Body of pancreas (tissue), 4 donors: ENCODE measurements at regions not wholly inside any gene's neighbourhood (a gene's known extent, or its start where the extent isn't known, plus 50 kb on each side); places are given as distances from the start of the nearest gene placed in this dataset.

Experiments
- ATAC-seq: fragments of 150-250 bp; one replicate; pipeline ENCODE4 v1.9.1; 2016
- DNase-seq, 4 donors: peaks; one replicate each; pipeline ENCODE4 v3.0.0-alpha.2; 2019
- H3K27ac ChIP-seq, 4 donors: fragments of 200-600 bp; sonication (generic); 1 replicate in 3 of 4; 2 replicates in 1 of 4; pipeline versions ENCODE4 v1.5.1 to v1.6.1; 2016 to 2019; ENCODE audit warnings: mild to moderate bottlenecking in 1 of 4, mixed read lengths in 1 of 4, moderate library complexity in 1 of 4
- H3K27me3 ChIP-seq, 2 donors: fragments of 200-600 bp; sonication (generic); one replicate each; pipeline ENCODE4 v1.6.0; 2016; ENCODE audit warnings: mild to moderate bottlenecking in 1 of 2
- H3K36me3 ChIP-seq, 2 donors: fragments of 200-600 bp; sonication (generic); replicated peaks in 1 of 2; 2 replicates each; pipeline ENCODE4 v1.5.1; 2016; ENCODE audit warnings: low read depth in 2 of 2; ENCODE audit not compliant: insufficient read depth in 1 of 2
- H3K4me1 ChIP-seq: fragments of 200-600 bp; sonication (generic); one replicate; pipeline ENCODE4 v1.6.0; 2016
- H3K4me3 ChIP-seq, 2 donors: fragments of 200-600 bp; sonication (generic); 1 replicate in 1 of 2; 2 replicates in 1 of 2; pipeline ENCODE4 v1.5.1; 2016 to 2019
- H3K9me3 ChIP-seq, 3 donors: fragments of 200-600 bp; sonication (generic); 1 replicate in 2 of 3; 2 replicates in 1 of 3; pipeline ENCODE4 v1.5.1; 2016
- POLR2A ChIP-seq, 3 donors: fragments of 450-650 bp; IDR thresholded peaks; one replicate each; pipeline ENCODE4 v1.6.1; 2016; ENCODE audit warnings: antibody characterized with exemption in 3 of 3, mild to moderate bottlenecking in 2 of 3
- WGBS, 2 donors: methylation state at CpG; one replicate each; pipeline ENCODE4 v1.1.5; 2017; 5-methylcytosine and 5-hydroxymethylcytosine counted together
- intact Hi-C: fragments of 100-400 bp; cut with DNase I; formaldehyde crosslinking; loops from one replicate; pipeline ENCODE4 v1.15.1; 2023
- TF ChIP-seq, protein P1 (sequence below), 7 experiments: fragments of 450-650 bp in 4 of 7; fragments of 200-600 bp in 3 of 7; sonication (generic) in 3 of 7; IDR thresholded peaks; one replicate each; pipeline ENCODE4 v1.5.1; 2016 to 2019; ENCODE audit warnings: antibody characterized with exemption in 7 of 7

DNA sequence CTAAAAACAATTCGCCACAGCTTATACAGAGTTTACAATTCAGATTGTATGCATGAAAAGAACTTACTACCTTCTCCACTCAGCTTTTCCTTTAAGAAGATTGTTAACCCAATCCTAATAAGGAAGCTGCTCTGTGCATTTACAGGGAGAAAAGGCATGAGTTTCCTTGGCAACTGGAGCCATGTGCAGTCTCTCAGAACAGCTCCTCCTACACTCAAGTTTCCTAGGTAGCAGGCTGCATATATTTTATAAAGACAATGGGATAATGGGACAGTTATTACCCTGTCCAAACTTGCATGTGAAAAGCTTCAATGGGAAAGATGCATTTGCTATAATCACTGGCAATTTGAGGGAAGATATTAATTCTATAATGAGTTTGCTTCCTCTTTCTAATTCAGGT, 125.5 kb upstream of the TRPC4 start:
- Histone ChIP-seq H3K4me3 (no peak overlapping the region), H3K27ac (no peak overlapping the region), H3K4me1 (no peaks in the 10 kb centered on the region), H3K9me3 (no peaks in the 10 kb centered on the region), H3K27me3 (no peaks in the 10 kb centered on the region), H3K36me3 (no peaks in the 10 kb centered on the region)
- WGBS, 2 donors = 0 to 2% methylated on average over 1 of the region's 1 CpG
- TF ChIP-seq, protein P1, sequence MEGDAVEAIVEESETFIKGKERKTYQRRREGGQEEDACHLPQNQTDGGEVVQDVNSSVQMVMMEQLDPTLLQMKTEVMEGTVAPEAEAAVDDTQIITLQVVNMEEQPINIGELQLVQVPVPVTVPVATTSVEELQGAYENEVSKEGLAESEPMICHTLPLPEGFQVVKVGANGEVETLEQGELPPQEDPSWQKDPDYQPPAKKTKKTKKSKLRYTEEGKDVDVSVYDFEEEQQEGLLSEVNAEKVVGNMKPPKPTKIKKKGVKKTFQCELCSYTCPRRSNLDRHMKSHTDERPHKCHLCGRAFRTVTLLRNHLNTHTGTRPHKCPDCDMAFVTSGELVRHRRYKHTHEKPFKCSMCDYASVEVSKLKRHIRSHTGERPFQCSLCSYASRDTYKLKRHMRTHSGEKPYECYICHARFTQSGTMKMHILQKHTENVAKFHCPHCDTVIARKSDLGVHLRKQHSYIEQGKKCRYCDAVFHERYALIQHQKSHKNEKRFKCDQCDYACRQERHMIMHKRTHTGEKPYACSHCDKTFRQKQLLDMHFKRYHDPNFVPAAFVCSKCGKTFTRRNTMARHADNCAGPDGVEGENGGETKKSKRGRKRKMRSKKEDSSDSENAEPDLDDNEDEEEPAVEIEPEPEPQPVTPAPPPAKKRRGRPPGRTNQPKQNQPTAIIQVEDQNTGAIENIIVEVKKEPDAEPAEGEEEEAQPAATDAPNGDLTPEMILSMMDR (IDR thresholded peaks at IDR 0.05) = no peak
- TF ChIP-seq POLR2A (IDR thresholded peaks at IDR 0.05) = no peak
- DNase-seq = no peak
- intact Hi-C loops = no loop called here
- ATAC-seq = no peak

DNA sequence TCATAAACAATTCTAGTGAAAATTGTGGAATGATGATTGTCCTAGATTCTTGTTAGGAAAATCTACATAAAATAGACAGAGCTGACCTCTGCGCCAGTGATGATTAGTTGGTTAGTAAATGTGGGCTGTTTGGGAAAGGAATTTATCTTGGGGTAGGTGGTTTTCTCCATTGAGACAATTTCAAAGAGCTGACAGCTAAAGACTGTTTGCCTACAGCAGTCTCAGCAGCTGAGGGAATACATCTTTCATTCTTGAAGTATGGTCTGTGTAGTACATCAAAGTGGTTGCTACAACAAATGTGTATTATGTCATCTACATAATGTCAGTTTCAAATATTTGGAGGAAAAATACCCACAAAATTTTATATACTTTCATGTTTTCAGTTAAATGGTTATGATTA, 117.2 kb upstream of the TRPC4 start:
- Histone ChIP-seq H3K36me3 (no peaks in the 10 kb centered on the region), H3K4me1 (no peaks in the 10 kb centered on the region), H3K27ac (no peak overlapping the region), H3K4me3 (no peak overlapping the region), H3K27me3 (no peaks in the 10 kb centered on the region), H3K9me3 (no peaks in the 10 kb centered on the region)
- 88 to 92% methylated on average over 1 of the region's 1 CpG for WGBS, 2 donors
- ATAC-seq (no peak), DNase-seq (no peak)
- intact Hi-C loops = no loop called here
- TF ChIP-seq POLR2A (IDR thresholded peaks at IDR 0.05) = no peak
- TF ChIP-seq, protein P1 (IDR thresholded peaks at IDR 0.05) = no peak

DNA sequence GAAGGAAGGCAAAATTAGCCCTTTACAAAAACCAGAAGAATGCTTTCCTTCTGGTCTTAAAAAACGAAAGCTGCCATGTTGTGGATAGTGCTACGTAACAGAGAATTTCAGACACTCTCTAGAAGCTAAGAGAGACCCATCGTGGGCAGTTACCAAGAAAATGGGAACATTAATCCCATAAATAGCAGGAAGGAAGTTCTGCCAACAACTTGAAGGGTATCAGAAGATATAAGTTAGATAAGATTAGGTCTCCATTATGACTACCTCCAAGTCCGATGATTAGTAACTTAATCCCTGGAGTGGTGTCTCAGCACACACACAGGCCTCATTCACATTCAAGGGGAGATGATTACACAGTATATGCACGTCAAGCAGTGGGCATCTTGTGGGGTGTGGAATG, 115.7 kb upstream of the TRPC4 start:
- Histone ChIP-seq H3K4me3 (no peak overlapping the region), H3K9me3 (no peaks in the 10 kb centered on the region), H3K27ac (no peak overlapping the region), H3K36me3 (no peaks in the 10 kb centered on the region), H3K27me3 (no peaks in the 10 kb centered on the region), H3K4me1 (no peaks in the 10 kb centered on the region)
- no peak for DNase-seq
- WGBS, 2 donors = 68 to 80% methylated on average over 5 of the region's 5 CpGs
- ATAC-seq = no peak
- intact Hi-C loops = no loop called here
- TF ChIP-seq POLR2A (IDR thresholded peaks at IDR 0.05) = no peak
- TF ChIP-seq, protein P1 (IDR thresholded peaks at IDR 0.05) = no peak

DNA sequence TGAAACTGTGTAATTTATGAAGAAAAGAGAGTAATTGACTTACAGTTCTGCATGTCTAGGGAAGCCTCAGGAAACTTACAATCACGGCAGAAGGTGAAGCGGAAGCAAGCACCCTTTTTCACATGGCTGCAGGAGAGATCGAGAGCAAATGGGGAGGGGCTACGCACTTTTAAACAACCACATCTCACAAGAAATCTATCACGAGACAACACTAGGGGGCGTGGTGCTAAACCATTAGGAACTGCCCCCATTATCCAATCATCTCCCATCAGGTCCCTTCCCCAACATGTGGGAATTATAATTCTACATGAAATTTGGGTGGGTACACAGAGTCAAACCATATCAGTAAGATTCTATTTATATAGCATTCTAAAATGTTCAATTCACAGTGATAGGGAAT, 114.8 kb upstream of the TRPC4 start:
- WGBS, 2 donors = 76 to 82% methylated on average over 6 of the region's 6 CpGs
- Histone ChIP-seq H3K27me3 (no peaks in the 10 kb centered on the region), H3K27ac (no peak overlapping the region), H3K9me3 (no peaks in the 10 kb centered on the region), H3K4me3 (no peak overlapping the region), H3K36me3 (no peaks in the 10 kb centered on the region), H3K4me1 (no peaks in the 10 kb centered on the region)
- ATAC-seq (no peak), DNase-seq (no peak)
- TF ChIP-seq, protein P1 (IDR thresholded peaks at IDR 0.05) = no peak
- no peak for TF ChIP-seq POLR2A (IDR thresholded peaks at IDR 0.05)
- intact Hi-C loops = no loop called here

DNA sequence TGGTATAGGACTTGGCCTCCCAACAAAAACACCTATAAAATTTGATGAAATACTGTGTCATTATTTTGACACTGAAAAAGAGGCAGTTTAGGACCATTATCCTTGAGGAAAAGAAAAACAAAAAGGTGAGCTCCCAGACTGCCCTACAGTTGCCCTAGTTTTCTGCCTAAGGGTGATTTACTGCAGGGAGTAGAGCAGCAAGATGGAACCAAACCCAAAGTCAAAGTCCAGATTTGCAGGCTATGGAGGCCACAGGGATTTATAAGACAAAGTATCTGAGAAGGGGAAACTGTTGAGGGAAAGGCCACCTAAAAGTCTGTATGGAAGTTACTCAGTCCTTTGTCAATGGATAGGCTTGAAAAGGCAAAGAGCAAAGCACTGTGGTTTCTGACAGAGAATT, 112.4 kb upstream of the TRPC4 start:
- H3K4me3 ChIP-seq = no peak overlapping the region
- ATAC-seq (no peak), DNase-seq (no peak)
- no peaks in the 10 kb centered on the region for H3K27me3 ChIP-seq
- no peak overlapping the region for H3K27ac ChIP-seq
- TF ChIP-seq, protein P1 (IDR thresholded peaks at IDR 0.05) = no peak
- TF ChIP-seq POLR2A (IDR thresholded peaks at IDR 0.05) = no peak
- H3K9me3 ChIP-seq = no peaks in the 10 kb centered on the region
- H3K4me1 ChIP-seq = no peaks in the 10 kb centered on the region
- H3K36me3 ChIP-seq = no peaks in the 10 kb centered on the region
- intact Hi-C loops = no loop called here
